NCI-H1694 treated with DMSO at 0.1 percent for 48 hours (cell line): ENCODE measurements at regions not wholly inside any gene's neighbourhood (a gene's known extent, or its start where the extent isn't known, plus 50 kb on each side); places are given as distances from the start of the nearest gene placed in this dataset.

Experiments
- DNase-seq: peaks from one replicate; lab custom pipeline; 2025; lab: John Stamatoyannopoulos, UW

DNA sequence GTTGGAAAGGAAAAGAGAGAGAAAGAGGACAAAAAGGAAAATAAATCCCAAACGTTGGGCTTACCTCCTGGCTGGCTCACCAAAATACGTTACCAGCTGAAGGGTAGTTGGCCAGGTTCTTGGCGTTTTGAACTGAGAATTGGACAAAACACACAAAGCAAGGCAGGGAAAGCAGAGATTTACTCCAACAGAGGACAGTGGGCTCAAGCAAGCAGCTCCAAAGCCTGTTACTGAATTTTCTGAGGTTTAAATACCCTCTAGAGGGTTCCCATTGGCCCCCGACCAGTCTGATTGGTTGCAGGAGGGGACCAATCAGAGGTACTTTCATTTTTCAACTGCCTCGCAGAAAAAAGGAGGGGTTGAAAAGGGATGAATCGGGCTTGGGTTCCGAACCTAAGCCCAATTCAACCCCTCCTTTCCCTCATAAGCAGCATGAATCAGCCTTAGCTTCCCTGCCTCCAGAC lies 55.6 kb upstream of the ALOX12 start:
- DNase-seq = no peak

DNA sequence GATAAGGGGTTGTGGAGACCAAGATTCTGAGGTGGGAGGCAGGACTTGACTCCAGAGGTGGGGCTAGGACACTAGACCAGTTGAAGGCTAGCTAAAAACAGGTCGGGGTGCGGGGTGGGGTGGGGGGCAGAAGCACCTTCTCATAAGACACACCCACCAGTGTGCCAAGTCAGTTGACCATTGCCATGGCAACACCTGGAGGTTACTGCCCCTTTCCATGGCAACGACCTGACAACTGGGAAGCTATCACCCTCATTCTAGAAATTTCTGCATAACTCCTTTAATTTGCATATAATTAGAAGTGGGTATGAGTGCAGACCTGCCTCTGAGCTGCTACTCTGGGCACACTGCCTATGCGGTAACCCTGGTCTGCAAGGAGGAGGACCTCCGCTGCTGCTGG lies 53.9 kb upstream of the ALOX12 start:
- DNase-seq = no peak

DNA sequence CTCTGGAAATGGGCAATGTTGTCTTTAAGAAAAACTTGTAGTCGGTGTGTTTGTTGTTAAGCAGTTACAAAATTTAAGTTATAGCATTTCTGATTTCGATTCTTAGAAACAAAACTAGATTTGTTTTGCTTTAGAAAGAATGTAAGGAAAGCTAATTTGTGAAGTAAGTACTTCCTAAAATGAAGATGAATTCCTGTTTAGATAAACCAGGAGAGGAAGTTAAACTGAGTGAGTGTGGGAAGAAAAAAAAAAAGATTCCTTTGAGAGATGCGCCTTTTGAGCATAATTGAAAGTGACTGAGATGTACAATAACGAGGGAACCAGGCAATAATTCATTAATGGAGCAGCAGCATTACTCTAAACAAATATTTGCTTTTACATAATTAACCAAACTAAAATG lies 52.4 kb upstream of the ALOX12 start:
- no peak for DNase-seq
